NCI-H1105 (cell line): ENCODE measurements at regions not wholly inside any gene's neighbourhood (a gene's known extent, or its start where the extent isn't known, plus 50 kb on each side); places are given as distances from the start of the nearest gene placed in this dataset.

Experiments used
- DNase-seq: peaks from one replicate; lab custom pipeline; 2025; lab: John Stamatoyannopoulos, UW

DNA sequence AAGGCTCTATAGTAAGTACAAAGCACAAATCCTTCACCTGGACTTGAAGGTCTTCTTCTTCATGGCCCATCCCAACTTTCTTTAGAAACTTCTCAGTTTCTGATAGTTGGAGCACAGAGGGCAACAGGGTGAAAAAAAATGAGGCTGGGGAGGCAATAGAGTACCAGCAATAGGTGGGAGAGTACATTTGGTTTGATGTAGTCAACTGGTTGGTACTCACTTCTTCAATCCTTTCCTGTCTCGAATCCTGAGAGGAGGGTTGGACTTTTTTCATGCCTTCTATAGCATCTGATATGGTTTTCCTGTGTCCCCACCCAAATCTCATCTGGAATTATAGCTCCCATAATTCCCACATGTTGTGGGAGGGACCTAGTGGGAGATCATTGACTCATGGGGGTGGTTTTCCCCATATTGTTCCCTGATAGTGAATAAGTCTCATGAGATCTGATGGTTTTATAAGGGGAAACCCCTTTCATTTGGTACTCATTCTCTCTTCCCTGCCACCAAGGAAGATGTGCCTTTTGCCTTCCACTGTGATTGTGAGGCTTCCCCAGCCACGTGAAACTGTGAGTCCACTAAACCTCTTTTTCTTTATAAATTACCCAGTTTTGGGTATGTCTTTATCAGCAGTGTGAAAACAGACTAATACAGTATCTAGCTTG, 75.9 kb upstream of the LCLAT1 start:
- no peak for DNase-seq

DNA sequence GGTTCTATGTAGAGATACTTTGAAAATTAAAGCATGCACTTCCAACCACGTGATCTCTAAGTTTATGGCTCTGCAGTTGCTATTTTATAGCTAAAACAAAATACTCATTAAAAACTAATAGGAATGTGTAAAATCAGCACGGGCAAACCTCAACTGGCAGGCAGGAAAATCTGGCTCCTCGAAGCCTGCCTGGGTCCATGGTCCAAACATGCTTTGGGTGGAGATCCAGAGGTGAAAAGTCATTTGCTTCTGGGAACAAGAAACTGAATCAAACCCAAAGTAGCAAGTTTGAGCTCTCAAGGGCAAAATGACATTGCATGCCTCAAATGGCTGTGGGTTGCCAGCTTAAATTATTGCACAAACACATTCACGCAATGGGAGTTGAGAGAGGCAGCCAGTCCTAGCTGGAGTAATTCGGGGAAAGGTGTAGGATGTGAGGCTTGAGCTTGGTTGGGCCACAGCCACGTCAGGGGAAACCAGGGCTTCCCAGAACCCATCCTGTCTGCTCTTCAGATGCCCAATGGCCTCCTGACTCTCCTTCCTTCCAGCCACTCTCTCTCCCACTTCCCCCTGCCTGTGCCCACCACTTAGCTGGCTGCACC, 75.2 kb upstream of the LCLAT1 start:
- no peak for DNase-seq

DNA sequence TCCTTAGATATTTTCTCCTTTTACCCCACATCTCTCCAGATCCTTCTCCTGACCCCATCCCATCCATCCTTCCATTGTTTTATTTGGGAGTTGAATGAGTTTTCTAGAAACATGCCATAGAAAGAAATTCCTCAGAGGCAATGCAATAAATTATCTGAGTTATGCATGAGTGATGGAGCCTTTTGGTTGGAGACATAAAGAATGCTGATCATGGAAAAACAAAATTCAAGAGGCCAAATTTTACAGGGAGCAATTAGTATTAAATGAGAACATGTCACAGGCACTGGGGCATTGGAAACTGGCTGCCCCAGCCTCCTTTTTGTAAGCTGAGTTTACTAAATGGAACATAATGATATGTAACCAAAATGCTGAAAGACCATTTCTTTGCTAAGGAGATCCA, 74.2 kb upstream of the LCLAT1 start:
- DNase-seq = no peak

DNA sequence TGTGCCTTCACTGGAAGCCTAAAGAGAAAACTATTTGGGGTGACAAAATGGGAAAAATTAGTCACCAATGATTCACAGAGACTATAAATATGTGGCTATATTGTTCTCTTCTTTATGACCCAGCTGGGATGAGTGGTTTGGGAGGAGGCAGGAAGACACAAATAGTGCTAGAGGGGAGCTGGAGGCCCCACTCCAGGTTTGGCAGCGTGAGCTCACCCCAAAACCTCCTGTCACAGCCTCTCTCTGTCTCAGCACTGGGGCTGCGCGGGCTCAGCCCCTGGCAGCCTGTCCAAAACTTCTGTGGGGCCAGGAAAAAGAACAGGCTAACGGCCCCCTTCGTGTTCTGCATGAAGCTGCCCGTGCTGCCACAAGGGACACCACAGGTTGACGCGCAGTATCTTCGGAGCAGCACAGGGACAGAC, 73.2 kb upstream of the LCLAT1 start:
- DNase-seq = no peak

DNA sequence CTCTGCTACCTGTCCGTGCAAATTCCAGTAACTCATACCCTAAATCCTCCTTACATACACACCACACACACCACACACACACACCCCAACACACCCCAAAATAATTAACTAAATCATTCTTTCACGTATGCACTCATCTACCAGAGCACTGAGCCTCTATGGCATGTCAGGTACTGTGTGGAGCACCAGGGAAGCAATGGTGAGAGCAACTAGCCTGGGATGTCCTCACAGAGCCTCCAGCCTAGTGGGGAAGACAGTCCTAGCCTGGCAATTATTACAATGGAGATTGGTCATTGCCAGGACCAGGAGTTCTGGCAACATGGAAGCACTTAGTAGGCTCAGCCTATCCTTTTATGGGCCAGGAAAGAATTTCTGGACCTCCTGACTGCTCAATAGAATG, 72.7 kb upstream of the LCLAT1 start:
- DNase-seq = no peak

DNA sequence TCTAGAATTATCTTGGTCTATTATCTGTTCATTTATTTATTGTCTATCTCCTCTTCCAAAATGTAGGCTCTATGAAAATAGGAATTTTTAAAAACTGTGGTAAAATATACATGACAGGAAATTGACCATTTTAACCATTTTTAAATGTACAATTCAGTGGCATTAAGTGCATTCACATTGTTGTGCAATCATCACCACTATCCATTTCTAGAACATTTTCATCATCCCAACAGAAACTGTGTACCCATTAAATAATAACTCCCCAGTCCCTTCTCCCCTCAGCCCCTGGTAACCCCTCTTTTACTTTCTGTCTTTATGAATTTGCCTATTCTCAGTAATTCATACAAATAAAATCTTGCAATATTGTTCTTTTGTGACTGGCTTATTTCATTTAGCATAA, 71.1 kb upstream of the LCLAT1 start:
- no peak for DNase-seq

DNA sequence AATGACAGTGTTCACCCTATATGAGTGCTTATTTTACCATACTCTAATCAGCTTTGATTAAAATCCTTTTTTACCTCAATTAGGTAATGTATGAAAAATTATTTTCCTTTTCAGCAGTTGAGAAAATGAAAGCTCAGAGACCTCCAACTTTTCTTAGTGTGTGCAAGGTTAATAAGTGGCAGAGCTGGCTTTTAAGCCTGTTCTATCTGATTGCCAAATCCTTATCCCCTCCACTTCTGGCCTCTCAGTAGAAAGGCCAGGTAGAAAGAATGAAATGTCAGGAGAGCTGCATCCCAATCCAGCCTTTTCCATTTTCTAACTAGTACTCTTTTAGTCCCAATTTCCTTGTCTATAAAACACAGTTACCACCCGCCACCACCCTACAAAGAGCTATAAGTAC, 67.6 kb upstream of the LCLAT1 start:
- DNase-seq = no peak

DNA sequence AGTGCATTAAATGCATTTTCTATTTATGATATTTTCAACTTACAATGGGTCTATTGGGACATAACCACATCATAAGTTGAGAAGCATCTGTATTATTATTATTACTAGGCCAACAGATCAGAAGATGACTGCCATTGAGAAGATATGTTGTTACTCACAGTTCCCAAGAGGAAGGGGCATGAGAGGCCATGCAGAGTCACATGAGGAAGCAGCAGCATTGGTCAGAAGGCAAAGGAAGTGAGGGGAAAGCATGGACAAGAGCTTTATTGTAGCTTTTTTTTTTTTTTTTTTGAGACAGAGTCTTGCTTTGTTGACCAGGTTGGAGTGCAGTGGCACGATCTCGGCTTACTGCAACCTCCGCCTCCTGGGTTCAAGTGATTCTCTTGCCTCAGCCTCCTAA, 66.2 kb upstream of the LCLAT1 start:
- no peak for DNase-seq

DNA sequence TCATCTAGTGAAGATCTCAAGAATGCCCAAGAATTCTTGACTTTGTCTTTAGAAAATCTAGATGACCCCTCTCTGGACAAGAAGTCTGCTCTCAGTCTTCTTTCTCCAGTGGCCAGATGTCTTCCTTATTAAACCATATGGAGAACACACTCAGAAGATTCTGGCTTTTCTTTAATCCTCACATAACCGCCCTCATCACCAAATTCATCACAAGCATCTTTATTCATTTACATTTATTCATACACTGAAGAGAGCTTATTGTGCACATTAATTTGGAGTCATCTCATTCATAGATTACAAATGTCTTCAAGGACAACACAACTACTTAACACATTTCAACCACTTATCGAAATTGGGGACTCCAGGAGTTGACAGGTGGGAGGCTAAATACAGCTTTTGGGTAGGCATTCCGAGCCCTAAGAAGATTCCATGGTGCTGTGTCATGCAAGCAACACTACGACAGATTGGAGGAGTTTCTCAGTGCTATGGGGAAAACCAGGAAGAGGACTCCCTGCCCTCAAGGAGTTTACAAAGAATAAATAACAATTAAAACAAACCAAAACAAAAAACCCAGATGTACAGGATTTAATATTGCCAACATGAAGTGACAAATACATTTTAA, 64.8 kb upstream of the LCLAT1 start:
- no peak for DNase-seq

DNA sequence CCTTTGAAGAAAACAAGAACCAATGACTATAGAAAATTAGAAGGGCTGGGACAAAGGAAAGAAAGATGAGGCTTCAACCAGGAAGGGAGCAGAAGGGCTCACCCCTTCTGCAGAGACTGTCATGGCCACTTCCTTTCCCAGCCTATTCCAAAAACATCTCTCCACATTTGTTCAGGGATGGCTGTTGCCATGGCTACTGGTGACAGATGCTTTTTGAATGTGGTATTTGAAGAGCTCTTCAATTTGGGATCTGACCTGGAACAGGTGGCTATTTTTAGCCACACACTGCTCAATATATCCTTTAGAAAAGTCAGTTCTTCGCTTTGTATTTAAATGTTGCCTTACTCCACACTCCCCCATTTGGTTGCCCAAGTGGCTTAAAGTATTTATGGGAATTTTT, 64.1 kb upstream of the LCLAT1 start:
- peak; percentile 73 for DNase-seq

DNA sequence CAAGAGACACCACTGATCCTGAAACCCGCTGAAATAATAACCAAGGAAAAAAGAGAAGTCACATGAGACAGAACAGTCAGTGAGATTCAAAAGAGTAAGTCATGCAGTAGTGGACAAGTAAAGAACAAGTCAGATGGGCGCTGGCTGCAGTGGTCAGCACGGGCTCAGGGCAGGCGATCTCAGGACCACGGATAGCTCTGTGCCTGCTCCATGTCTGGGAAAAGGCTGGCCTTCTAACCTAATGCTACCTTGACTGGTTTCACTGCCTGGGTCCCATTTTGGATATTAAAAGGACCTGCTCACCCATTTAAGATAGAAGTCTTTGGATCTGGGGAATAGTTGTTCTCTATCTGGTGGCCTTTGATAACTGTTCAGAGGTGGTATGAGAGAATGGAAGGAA, 61.7 kb upstream of the LCLAT1 start:
- no peak for DNase-seq

DNA sequence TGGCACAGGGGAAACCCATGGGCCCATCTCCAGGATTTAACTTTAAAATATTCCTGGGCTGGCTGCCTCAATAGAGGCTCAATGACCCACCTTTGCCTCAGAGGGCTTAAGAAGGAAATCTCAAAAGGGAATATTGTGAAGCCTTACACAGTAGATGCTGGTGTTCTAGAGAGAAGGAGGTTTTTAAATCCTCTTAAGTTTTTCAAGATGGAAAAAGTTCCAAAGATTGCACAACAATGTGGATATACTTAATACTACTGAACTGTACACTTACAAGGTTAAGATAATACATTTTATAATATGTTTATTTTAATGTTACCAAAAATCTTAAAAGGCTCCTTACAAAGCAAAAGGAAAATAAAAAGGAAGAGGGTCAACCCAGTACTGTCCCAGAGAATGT, 54.9 kb upstream of the LCLAT1 start:
- DNase-seq = no peak

DNA sequence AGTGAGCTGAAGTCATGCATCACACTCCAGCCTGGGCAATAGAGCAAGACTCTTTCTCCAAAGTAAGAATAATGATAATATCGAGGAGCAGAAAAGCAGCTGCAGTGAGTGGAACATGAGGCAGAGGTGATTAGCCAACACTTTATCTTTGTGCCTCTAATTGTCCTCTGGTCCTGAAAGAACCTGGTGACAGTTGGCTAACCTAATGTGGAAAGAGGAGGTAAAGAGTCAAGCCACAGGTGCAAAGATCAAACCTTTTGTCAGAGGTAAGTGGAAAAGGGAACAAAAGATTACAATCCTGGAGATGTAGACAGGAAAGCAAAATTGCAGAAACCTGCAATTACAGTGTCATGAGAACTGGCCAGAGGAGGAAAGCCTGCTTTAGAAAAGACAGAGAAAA, 53.5 kb upstream of the LCLAT1 start:
- no peak for DNase-seq

DNA sequence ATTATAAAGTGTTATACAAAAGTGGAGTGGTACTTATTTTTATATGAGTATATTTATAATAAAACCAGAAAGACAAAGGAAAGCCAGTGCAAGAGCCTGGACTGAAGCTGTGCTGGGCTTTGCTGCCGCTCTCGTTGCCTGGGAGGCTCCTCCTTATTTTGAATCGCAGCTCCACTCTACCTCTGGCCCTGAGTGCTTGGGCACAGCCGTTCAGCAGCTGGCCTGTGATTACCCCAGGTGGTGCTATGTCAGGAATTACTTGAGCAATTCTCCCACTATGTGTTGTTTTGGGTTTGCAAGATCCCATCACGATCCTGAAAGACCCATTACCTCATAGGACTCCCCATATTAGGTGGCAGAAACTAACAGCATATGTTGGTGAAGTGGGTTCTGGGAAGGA, 53.0 kb upstream of the LCLAT1 start:
- DNase-seq = no peak

DNA sequence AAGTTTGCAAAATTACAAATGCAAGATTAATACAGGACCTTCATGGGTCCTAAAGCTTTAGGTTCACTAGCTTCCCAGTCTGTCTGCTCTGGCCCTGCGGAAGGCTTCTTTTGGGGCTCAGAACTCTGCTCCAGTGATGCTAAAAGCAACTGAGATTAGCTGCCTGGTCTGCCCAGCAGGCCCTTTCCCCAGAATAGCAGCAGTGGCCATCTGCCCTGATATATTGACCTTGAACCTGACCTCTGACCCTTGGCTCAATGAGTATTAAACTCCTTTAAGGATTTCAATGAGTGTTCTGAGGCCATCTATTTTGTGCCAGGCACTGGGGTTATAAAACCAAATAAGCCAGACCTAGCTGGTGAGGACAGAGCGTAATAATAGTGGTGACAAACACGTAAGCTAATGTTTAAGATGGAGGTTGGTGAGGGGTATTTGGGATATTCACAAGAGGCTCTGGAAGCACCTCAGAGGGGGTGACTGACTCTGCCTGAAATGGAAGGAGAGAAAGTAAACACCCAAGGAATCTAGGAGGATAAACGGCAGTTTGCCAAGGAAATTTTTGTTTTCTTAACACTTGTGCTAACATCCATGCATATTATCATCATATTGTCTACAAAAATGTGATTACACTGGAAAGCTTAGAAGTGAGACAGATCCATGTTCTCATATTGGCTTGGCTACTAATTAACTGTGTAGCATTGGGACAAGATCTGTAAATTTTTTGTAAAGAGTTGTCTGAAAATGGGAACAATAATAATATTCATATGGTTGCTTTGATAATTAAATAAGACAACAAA, 50.4 kb upstream of the LCLAT1 start:
- DNase-seq = no peak
